T-helper 2 cell treated with Interferon-gamma antibody and Interleukin-4, amounts not matched to agents 5 μg/mL and 100 μg/mL, for 36 hours (primary cell): ENCODE measurements at regions not wholly inside any gene's neighbourhood (a gene's known extent, or its start where the extent isn't known, plus 50 kb on each side); places are given as distances from the start of the nearest gene placed in this dataset.
"Not testable (repeated sequence)": the region's sequence is repeated elsewhere in the genome, so short reads cannot be mapped to it uniquely, and the experiment has no call there.

Source experiments
- DNase-seq: peaks from one replicate; pipeline ENCODE4 v3.0.0; 2021; ENCODE audit warnings: low spot score
- H3K27ac Mint-ChIP-seq: one replicate; pipeline ENCODE4 v1.8.0; 2021; ENCODE audit warnings: mild to moderate bottlenecking, mixed read lengths
- H3K27me3 Mint-ChIP-seq: one replicate; pipeline ENCODE4 v1.8.0; 2021; ENCODE audit warnings: low read depth, mixed read lengths
- H3K36me3 Mint-ChIP-seq: one replicate; pipeline ENCODE4 v1.8.0; 2021; ENCODE audit warnings: low read depth, mixed read lengths
- H3K4me1 Mint-ChIP-seq: one replicate; pipeline ENCODE4 v1.8.0; 2021; ENCODE audit warnings: low read depth, mixed read lengths
- H3K4me3 Mint-ChIP-seq: one replicate; pipeline ENCODE4 v1.8.0; 2022; ENCODE audit warnings: mild to moderate bottlenecking, moderate library complexity, mixed read lengths
- H3K9me3 Mint-ChIP-seq: one replicate; pipeline ENCODE4 v1.8.0; 2021; ENCODE audit warnings: mixed read lengths

DNA sequence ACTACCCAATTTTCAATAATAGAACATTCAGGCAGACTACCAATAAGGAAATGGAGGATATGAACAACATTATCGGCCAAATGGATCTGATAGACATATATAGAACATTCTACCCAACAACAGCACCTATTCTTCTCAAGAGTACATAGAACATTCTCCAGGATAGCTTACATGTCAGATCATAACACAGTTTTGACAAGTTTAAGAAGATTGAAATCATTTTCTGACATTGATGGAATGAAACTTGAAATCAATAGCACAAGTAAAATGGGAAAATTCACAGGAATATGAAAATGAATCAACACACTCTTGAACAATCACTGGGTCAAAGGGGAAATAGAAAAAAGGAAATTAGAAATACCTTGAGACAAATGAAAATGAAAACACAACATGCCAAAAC, 94.6 kb upstream of the MEGF10 start:
- H3K4me1 Mint-ChIP-seq: no peaks in the 10 kb centered on the region
- H3K27ac Mint-ChIP-seq: no peak overlapping the region
- no peaks in the 10 kb centered on the region for H3K36me3 Mint-ChIP-seq
- no peaks in the 10 kb centered on the region for H3K9me3 Mint-ChIP-seq
- DNase-seq: no peak
- no peak overlapping the region for H3K4me3 Mint-ChIP-seq
- H3K27me3 Mint-ChIP-seq: peaks cover 2% of the 10 kb centered on the region

DNA sequence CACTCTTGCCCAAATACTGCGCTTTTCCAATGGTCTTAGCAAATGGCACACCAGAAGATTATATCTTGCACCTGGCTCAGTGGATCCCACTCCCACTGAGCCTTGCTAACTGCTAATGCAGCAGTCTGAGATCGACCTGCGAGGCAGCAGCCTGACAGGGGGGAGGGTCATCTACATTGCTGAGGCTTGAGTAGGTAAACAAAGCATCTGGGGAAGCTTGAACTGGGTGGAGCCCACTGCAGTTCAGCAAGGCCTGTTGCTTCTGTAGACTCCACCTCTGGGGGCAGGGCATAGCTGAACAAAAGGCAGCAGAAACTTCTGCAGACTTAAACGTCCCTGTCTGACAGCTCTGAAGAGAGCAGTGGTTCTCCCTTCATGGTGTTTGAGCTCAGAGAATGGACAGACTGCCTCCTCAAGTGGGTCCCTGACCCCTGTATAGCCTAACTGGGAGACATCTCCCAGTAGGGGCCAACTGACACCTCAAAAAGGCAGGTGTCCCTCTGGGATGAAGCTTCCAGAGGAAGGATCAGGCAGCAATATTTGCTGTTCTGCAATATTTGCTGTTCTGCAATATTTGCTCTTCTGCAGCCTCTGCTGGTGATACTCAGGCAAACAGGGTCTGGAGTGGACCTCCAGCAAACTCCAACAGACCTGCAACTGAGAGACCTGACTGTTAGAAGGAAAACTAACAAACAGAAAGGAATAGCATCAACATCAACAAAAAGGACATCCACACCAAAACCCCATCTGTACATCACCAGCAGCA, 93.0 kb upstream of the MEGF10 start:
- not testable (repeated sequence) for H3K27ac Mint-ChIP-seq, H3K4me1 Mint-ChIP-seq, DNase-seq, H3K27me3 Mint-ChIP-seq, H3K36me3 Mint-ChIP-seq, H3K4me3 Mint-ChIP-seq, H3K9me3 Mint-ChIP-seq

DNA sequence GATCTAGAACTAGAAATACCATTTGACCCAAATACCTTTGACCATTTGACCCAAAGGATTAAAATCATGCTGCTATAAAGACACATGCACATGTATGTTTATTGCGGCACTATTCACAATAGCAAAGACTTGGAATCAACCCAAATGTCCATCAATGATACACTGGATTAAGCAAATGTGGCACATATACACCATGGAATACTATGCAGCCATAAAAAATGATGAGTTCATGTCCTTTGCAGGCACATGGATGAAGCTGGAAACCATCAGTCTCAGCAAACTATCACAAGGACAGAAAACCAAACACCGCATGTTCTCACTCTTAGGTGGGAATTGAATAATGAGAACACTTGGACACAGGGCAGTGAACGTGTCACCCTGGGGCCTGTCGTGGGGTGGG, 87.9 kb upstream of the MEGF10 start:
- not testable (repeated sequence) for H3K36me3 Mint-ChIP-seq, H3K4me3 Mint-ChIP-seq, H3K4me1 Mint-ChIP-seq, H3K9me3 Mint-ChIP-seq, DNase-seq, H3K27me3 Mint-ChIP-seq, H3K27ac Mint-ChIP-seq

DNA sequence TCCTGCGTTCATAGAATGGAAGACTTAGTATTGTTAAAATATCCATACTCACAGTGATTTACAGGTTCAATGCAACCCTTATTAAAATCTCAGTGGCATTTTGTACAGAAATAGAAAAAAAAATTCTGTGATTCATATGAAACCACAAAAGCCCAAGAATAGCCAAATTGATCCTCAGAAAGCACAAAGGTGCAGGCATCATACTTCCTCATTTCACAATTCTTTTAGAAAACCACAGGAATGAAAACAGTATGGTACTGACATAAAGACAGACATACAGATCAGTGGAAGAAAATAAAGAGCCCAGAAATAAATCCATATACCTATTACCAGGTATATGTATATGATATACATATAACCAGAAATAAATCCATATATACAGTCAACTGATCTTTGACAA, 86.8 kb upstream of the MEGF10 start:
- Mint-ChIP-seq H3K9me3 (no peaks in the 10 kb centered on the region), H3K27ac (no peak overlapping the region), H3K4me1 (no peaks in the 10 kb centered on the region), H3K4me3 (no peak overlapping the region), H3K27me3 (peaks cover 8% of the 10 kb centered on the region), H3K36me3 (no peaks in the 10 kb centered on the region)
- DNase-seq: no peak

DNA sequence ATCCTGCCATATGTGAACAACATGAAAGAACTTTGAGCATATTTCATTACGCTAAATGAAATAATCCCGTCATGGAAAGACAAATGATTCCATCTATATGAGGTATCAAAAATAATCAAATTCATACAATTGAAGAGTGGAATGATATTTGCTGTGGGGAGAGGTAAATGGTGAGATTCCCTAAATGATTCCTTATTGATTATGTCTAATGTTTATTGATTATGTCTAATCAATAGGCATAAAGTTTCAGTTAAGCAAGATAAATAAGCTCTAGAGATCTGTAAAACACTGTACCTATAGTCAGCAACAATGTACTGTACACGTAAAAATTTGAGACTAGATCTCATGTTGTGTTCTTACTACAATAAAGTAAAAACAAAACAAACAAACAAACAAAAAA, 85.4 kb upstream of the MEGF10 start:
- no peaks in the 10 kb centered on the region for H3K9me3 Mint-ChIP-seq
- H3K4me1 Mint-ChIP-seq: no peaks in the 10 kb centered on the region

DNA sequence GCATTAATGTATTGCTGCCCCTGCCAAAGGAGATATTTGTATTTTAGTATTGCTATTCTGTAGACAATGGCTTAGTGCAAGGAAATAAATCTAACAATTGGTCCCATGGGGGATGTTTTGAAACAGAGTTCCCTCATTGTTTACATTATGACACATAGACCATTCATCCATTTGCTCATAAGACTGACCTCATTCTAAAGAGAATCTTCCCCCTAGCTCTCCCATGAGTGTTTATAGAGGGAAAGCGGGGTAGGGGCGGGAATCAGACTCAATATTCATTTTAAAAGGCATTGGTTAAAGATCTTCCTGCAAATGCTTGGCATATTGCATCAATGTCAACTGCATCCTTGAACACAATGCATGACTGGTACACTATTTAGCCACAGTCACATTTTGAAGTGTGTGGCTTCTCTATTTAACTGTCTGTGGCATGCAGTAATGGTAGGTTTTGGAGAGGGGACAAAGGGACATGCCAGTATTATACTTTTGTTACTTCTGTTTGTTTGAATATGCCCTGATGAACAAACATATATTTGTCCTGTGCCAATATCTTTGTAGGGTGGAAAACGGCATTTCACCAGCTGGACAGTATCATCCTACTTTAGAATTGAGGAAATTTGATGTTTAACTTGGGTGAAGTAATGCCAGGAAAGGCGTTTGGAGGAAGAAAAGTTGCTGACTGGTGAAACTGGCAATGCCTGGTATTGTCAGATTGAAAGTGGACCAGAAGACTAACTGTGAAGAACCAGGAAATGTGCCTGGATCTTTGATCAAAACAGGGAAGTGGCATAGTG, 84.1 kb upstream of the MEGF10 start:
- Mint-ChIP-seq H3K36me3 (no peaks in the 10 kb centered on the region), H3K27ac (no peak overlapping the region), H3K9me3 (no peaks in the 10 kb centered on the region), H3K27me3 (peaks cover 6% of the 10 kb centered on the region), H3K4me3 (no peak overlapping the region), H3K4me1 (no peaks in the 10 kb centered on the region)
- no peak for DNase-seq

More for the DNA sequence above, 85.4 kb upstream of the MEGF10 start:
- Mint-ChIP-seq H3K4me3 (no peak overlapping the region), H3K27me3 (peaks cover 6% of the 10 kb centered on the region), H3K27ac (no peak overlapping the region), H3K36me3 (no peaks in the 10 kb centered on the region)
- no peak for DNase-seq

DNA sequence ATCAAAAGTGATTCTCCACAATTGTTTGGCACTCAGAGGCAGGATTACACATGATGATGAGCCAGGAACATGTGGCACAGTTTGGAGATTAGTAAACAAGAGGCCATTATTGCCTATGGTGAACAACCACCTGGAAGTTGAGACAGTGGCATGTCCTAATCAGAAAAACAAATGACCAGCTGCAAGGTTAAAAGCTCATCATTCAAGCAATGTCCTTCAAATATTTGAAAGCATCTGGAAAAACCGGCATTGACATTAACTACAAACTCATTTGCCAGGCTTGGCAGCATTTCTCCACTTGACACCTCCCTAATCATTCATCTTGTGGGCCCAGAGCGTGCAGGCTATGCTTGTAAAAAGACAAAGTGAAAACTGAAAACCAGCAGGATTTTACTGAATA, 80.6 kb upstream of the MEGF10 start:
- DNase-seq: no peak
- H3K27ac Mint-ChIP-seq: no peak overlapping the region

DNA sequence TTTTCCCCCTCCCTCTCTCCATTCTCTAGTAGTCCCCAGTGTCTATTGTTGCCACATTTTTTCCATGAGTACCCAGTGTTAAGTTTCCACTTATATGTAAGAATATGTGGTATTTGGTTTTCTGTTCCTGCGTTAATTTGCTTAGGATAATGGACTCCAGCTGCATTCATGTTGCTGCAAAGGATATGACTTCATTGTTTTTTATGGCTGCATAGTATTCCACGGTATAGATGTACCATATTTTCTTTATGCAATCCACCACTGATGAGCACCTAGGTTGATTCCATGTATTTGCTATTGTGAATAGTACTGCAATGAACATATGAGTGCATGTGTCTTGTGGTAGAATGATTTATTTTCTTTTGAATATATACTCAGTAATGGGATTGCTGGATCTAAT, 77.4 kb upstream of the MEGF10 start:
- DNase-seq: no peak
- H3K36me3 Mint-ChIP-seq: no peaks in the 10 kb centered on the region
- no peak overlapping the region for H3K27ac Mint-ChIP-seq
- H3K4me1 Mint-ChIP-seq: no peaks in the 10 kb centered on the region
- no peaks in the 10 kb centered on the region for H3K9me3 Mint-ChIP-seq
- no peak overlapping the region for H3K4me3 Mint-ChIP-seq
- H3K27me3 Mint-ChIP-seq: peaks cover 2% of the 10 kb centered on the region

More for the DNA sequence above, 80.6 kb upstream of the MEGF10 start:
- Mint-ChIP-seq H3K4me1 (no peaks in the 10 kb centered on the region), H3K36me3 (no peaks in the 10 kb centered on the region), H3K9me3 (no peaks in the 10 kb centered on the region), H3K27me3 (peaks cover 3% of the 10 kb centered on the region), H3K4me3 (no peak overlapping the region)

DNA sequence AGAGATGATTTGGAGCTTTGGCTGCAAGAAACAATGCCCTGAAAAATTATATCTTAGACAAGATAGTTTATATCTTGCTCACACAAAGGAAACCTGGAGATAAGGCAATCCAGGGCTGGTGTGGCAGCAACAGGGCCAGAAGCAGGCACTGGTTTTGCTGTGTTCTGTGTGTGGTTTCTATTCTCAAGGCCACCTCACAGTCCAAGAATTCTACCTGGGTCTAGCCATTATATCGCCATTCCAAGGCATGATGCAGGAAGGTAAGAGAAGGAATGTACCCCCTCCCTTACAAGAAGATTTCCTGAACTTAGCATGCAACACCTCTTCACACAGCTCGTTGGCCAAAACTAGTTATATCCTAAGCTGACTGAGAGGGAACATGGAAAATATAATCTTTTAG, 74.5 kb upstream of the MEGF10 start:
- Mint-ChIP-seq H3K27ac (no peak overlapping the region), H3K9me3 (no peaks in the 10 kb centered on the region), H3K4me1 (no peaks in the 10 kb centered on the region), H3K36me3 (no peaks in the 10 kb centered on the region), H3K27me3 (peaks cover 2% of the 10 kb centered on the region), H3K4me3 (no peak overlapping the region)
- DNase-seq: no peak

DNA sequence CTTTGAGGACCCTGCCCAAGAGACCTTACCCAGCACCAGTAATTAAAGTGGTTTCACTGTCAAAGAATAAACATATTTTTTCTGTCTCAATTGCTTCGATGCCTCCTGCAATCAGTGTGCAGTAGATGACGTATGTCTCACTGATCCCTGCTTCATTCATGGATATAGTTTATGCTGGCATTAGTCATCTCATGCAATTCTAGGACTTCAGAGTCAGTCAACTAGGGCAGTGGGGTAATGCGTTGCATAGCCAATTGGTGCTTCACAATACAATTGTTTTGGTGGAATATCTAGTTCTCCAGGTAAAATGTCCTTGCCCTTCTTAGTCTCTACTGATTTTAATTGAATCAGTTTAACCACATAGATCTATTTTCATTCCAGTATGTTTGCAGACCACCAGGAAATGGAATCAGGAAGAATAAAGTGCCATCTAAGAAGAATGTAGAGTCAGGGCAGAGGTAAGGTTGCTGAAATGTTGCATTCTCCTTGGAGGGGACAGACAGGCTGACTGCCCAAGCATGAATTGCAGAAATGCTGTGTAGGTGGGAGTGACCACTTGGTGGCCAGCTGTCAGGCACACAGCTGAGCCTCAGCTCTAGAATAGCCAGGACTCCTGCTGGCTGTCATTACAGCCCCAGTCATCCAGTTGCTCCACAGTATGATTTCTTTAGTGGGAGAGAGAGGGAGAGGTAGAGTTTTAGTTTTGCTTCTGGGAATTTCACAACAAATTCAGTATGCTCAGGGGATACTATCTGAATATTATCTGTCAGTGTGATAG, 73.5 kb upstream of the MEGF10 start:
- Mint-ChIP-seq H3K4me1 (no peaks in the 10 kb centered on the region), H3K9me3 (no peaks in the 10 kb centered on the region), H3K27ac (no peak overlapping the region), H3K36me3 (no peaks in the 10 kb centered on the region), H3K27me3 (peaks cover 2% of the 10 kb centered on the region), H3K4me3 (no peak overlapping the region)
- no peak for DNase-seq

DNA sequence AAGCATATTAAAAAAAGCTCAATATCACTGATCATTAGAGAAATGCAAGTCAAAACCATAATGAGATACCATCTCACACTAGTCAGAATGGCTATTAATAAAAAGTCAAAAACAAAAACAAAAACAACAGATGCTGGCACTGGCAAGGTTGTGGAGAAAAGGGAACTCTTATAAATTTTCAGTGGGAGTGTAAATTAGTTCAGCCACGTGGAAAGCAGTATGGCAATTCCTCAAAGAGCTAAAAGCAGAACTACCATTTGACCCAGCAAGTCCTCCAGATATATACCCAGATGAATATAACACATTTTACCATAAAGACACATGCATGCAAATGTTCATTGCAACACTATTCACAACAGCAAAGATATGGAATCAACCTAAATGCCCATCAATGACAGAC, 68.7 kb upstream of the MEGF10 start:
- DNase-seq, H3K9me3 Mint-ChIP-seq, H3K4me1 Mint-ChIP-seq, H3K27ac Mint-ChIP-seq, H3K27me3 Mint-ChIP-seq, H3K4me3 Mint-ChIP-seq, H3K36me3 Mint-ChIP-seq: not testable (repeated sequence)

DNA sequence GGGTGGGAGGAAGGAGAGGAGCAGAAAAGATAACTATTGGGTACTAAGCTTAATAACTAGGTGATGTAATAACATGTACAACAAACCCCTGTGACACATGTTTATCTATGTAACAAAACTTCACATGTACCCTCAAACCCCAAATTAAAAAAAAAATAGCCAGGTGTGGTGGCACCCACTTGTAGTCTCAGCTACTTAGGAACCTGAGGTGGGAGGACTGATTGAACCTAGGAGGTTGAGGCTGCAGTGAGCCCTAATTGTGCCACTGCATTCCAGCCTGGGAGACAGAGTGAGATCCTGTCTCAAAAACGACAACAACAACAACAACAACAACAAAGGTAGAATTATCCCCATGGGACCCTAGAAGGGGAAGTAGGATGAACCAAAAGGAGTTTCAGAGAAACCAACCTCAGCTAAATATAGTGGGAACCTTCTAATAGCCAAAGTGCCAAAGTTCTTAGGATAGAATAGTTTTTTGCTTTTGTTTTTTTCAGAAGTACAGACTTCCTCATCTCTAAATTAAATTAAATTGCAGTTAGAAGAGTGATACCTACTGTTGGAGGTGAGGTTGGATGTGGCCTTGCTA, 67.9 kb upstream of the MEGF10 start:
- H3K36me3 Mint-ChIP-seq, H3K27me3 Mint-ChIP-seq, H3K9me3 Mint-ChIP-seq, DNase-seq, H3K4me3 Mint-ChIP-seq, H3K4me1 Mint-ChIP-seq, H3K27ac Mint-ChIP-seq: not testable (repeated sequence)

DNA sequence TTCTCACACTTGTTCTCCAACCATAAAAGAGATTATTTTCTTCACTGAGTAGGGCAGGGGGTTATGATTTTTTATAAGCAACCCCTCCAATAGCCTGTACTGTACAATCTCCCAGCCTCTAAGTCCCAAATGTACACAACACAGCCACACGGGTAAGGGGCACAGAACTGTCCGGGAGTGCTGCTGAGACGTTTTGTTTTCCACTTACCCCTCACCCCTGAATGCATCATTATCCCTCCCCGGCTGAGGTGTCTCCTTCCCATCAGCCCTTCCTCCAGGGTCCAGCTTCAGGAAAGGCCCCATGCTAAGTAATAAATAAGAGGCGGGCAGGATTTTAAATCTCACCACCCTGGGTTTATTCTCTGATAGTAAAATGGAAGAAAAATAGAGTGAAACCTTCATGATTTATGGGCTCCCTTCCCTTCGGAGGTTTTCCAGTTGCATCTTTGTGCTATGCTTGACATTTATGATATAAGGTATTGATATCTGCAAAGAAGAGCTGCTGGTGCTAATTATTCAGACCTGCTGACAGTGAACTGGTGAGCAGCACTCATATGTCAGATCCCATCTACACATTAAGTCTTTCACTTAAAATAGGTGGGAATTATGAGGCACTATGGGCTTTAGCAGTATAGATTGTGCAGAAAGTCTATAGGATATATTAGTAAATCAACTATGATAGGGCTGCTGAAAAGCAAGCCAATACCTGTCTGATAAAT, 67.2 kb upstream of the MEGF10 start:
- no peaks in the 10 kb centered on the region for H3K36me3 Mint-ChIP-seq
- no peaks in the 10 kb centered on the region for H3K9me3 Mint-ChIP-seq
- no peak overlapping the region for H3K4me3 Mint-ChIP-seq
- no peak overlapping the region for H3K27ac Mint-ChIP-seq
- H3K4me1 Mint-ChIP-seq: no peaks in the 10 kb centered on the region
- DNase-seq: no peak
- H3K27me3 Mint-ChIP-seq: peaks cover 7% of the 10 kb centered on the region
